PFSK-1 (cell line): ENCODE measurements at regions not wholly inside any gene's neighbourhood (a gene's known extent, or its start where the extent isn't known, plus 50 kb on each side); places are given as distances from the start of the nearest gene placed in this dataset.

Source experiments
- FOXP2 ChIP-seq: optimal IDR thresholded peaks from 2 replicates; pipeline ENCODE3; 2011; ENCODE audit warnings: borderline replicate concordance, control low read depth, inconsistent platforms; ENCODE audit not compliant: insufficient read depth; ENCODE audit errors: extremely low read length, extremely low read depth
- POLR2AphosphoS5 ChIP-seq: IDR thresholded peaks from 2 replicates; pipeline ENCODE4 v1.6.1; 2012; ENCODE audit warnings: low read depth, mild to moderate bottlenecking, control low read depth, low read length, moderate library complexity
- REST ChIP-seq, 2 experiments: IDR thresholded peaks; 2 replicates each; pipeline versions ENCODE4 v1.6.1 to v1.8.0; 2011 to 2012; ENCODE audit warnings: low read depth in 2 of 2, low read length in 2 of 2, control low read depth in 1 of 2, inconsistent platforms in 1 of 2, mild to moderate bottlenecking in 1 of 2, moderate library complexity in 1 of 2; ENCODE audit not compliant: insufficient read depth in 1 of 2
- SIN3A ChIP-seq: IDR thresholded peaks from 2 replicates; pipeline ENCODE4 v1.6.1; 2012; ENCODE audit warnings: mild to moderate bottlenecking, low read length, moderate library complexity, borderline replicate concordance; ENCODE audit not compliant: insufficient read depth
- TAF1 ChIP-seq: IDR thresholded peaks from 2 replicates; pipeline ENCODE4 v1.6.1; 2012; ENCODE audit warnings: low read length, control low read depth, borderline replicate concordance; ENCODE audit not compliant: insufficient read depth

- TF ChIP-seq FOXP2 = no peak
- TF ChIP-seq REST (IDR thresholded peaks at IDR 0.05; ENCODE audit: insufficient read depth in 1 of 2, low read depth in 2 of 2, low read length in 2 of 2) = no peak
- no peak for TF ChIP-seq POLR2AphosphoS5
These were observed 1068.5 kb downstream of the PCDH7 start for GRCh38 chr4:31788676-31789075.

DNA sequence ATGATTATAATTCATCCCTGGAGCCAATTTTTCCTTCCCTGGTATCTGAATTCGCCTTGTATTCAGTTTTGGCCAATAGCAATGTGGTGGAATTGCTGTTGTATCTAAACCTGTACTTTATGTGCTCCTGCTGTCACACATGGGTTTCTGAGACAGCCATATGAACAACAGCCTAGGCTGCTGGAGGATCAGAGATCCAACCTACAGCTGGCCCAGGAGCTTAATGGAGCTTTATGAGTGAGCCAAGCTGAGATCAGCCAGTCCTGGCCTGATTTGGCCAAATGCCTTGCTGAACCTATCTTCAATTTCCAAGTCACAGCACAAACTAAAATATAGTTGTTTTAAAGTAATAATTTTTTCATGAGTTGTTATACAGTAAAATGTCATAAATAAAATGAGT, 1071.5 kb downstream of the PCDH7 start:
- no peak for TF ChIP-seq FOXP2
- no peak for TF ChIP-seq TAF1
- TF ChIP-seq POLR2AphosphoS5 = no peak
- no peak for TF ChIP-seq SIN3A
- TF ChIP-seq REST (IDR thresholded peaks at IDR 0.05; ENCODE audit: insufficient read depth in 1 of 2, low read depth in 2 of 2, low read length in 2 of 2) = no peak

- no peak for TF ChIP-seq SIN3A
- TF ChIP-seq TAF1 = no peak
- TF ChIP-seq POLR2AphosphoS5 = no peak
- TF ChIP-seq FOXP2 = no peak
- TF ChIP-seq REST (IDR thresholded peaks at IDR 0.05; ENCODE audit: insufficient read depth in 1 of 2, low read depth in 2 of 2, low read length in 2 of 2) = no peak
These were observed 1073.7 kb downstream of the PCDH7 start for GRCh38 chr4:31793907-31794306.

- TF ChIP-seq SIN3A = no peak
- TF ChIP-seq FOXP2 = no peak
- TF ChIP-seq POLR2AphosphoS5 = no peak
- TF ChIP-seq TAF1 = no peak
- TF ChIP-seq REST (IDR thresholded peaks at IDR 0.05; ENCODE audit: insufficient read depth in 1 of 2, low read depth in 2 of 2, low read length in 2 of 2) = no peak
These were observed 1083.5 kb downstream of the PCDH7 start for GRCh38 chr4:31803526-31804195.

GRCh38 chr4:31807036-31807435, 1086.9 kb downstream of the PCDH7 start:
- TF ChIP-seq TAF1 (no peak), REST (IDR thresholded peaks at IDR 0.05; ENCODE audit: insufficient read depth in 1 of 2, low read depth in 2 of 2, low read length in 2 of 2) (no peak), SIN3A (no peak), POLR2AphosphoS5 (no peak), FOXP2 (no peak)
